Mononuclear cell (primary cell): ENCODE measurements at regions not wholly inside any gene's neighbourhood (a gene's known extent, or its start where the extent isn't known, plus 50 kb on each side); places are given as distances from the start of the nearest gene placed in this dataset.

Experiments
- H3K27me3 ChIP-seq: 2 replicates; pipeline ENCODE4 v1.6.0; 2011; ENCODE audit warnings: low read length, control low read depth; ENCODE audit not compliant: insufficient read depth
- H3K4me1 ChIP-seq: 2 replicates; pipeline ENCODE4 v1.5.1; 2011; ENCODE audit warnings: mild to moderate bottlenecking, low read length, control low read depth; ENCODE audit not compliant: insufficient read depth
- H3K4me3 ChIP-seq: 2 replicates; pipeline ENCODE4 v1.5.1; 2011; ENCODE audit warnings: mild to moderate bottlenecking, low read length, moderate library complexity
- H3K9me3 ChIP-seq: 2 replicates; pipeline ENCODE4 v1.5.1; 2011; ENCODE audit warnings: low read depth, mild to moderate bottlenecking, control low read depth, low read length

DNA sequence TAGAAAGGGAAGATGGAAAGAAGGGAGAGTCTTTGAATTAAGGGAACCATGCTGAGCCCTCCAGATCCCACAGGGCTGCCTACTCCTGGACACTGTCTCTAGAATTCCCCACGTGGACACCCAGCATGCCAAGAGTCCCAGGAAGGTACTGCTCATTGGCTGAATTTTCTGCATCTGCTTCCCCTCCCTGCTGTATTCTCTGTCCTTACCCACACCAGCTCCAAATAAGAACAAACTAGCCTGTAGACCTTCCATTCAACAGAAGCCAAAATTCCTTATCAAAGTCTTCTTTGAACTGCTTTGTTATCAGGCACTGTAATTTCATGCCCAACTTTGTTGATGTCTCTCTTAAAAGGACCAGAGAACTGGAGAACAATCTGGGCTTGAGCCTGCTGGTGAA is 305.9 kb upstream of the ARGLU1 start:
- Histone ChIP-seq H3K4me1 (no peaks in the 10 kb centered on the region), H3K27me3 (no peaks in the 10 kb centered on the region), H3K9me3 (no peaks in the 10 kb centered on the region), H3K4me3 (no peak overlapping the region)

- Histone ChIP-seq H3K4me1 (no peaks in the 10 kb centered on the region), H3K4me3 (no peak overlapping the region), H3K9me3 (no peaks in the 10 kb centered on the region), H3K27me3 (peaks cover 2% of the 10 kb centered on the region)
Observed at GRCh38 chr13:106867249-106867648, 299.3 kb upstream of the ARGLU1 start.

DNA sequence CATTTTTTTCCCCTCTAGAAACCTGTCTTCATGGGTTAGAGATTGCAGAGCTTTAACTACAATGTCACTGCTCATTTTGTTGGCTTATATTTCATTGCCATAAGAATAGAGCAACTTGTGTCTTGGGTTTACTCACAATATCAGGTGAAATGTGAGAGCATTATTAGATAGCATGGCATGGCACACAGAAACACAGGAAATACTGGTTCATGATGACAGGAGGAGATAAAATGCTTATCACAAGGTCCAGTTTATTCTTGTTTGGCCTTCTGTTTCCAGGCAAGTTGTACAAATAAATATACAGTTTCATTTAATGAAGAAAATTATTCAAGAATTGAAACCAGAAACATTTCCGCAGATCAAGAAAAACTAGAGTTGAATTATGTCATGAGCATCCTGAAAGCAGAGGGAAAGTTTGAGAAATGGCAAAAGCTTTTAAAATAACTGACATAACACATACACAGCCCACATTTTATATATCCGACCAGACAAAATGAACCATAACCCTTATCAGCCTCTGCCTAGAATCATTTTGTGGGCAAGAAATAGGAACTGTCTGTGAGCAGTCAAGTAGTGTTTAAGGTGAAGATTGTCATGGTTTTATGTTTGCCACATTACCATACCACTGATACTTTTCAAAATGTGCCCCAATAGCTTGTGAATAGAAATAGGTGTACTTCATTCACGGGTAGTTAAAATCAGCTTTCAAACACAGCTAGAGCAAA is 297.9 kb upstream of the ARGLU1 start:
- no peak overlapping the region for H3K4me3 ChIP-seq

GRCh38 chr13:106859533-106859904 is 291.6 kb upstream of the ARGLU1 start:
- Histone ChIP-seq H3K4me1 (no peaks in the 10 kb centered on the region), H3K9me3 (no peaks in the 10 kb centered on the region), H3K27me3 (no peaks in the 10 kb centered on the region), H3K4me3 (no peak overlapping the region)

More for the DNA sequence above, 297.9 kb upstream of the ARGLU1 start:
- peaks cover 2% of the 10 kb centered on the region for H3K27me3 ChIP-seq
- no peaks in the 10 kb centered on the region for H3K4me1 ChIP-seq
- H3K9me3 ChIP-seq = no peaks in the 10 kb centered on the region

DNA sequence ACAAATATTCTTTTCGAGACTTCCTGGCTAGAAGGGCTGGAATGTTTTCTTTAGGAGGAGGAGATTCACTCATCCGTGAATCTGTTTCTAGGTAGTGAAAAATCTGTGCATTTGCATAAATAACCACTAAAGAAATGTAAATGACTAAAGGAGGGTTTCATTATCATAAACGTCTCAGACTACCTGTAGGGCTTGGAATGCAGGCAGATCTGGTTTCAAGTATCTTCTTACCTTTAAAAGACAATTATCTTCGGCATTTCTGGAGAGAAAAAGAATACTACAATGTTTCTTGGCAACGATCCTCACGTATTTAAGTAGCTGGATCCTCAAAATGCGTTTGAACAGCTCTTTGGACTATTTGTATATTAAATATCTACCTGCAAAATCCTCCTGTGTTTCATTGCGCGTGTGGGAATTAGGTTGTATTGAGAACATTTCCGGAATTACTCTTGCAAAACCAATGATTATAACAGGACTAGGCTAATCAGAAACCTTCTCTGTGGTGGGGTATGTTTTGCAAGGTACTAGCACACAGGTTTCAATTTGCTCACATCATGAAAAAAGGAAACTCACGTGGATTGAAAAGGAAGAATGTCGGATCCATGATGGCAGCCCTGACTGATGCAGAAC is 291.1 kb upstream of the ARGLU1 start:
- H3K4me1 ChIP-seq = no peaks in the 10 kb centered on the region
- no peaks in the 10 kb centered on the region for H3K27me3 ChIP-seq
- H3K9me3 ChIP-seq = no peaks in the 10 kb centered on the region
- no peak overlapping the region for H3K4me3 ChIP-seq

GRCh38 chr13:106852436-106852835 is 284.5 kb upstream of the ARGLU1 start:
- H3K9me3 ChIP-seq = no peaks in the 10 kb centered on the region
- no peak overlapping the region for H3K4me3 ChIP-seq
- no peaks in the 10 kb centered on the region for H3K27me3 ChIP-seq
- H3K4me1 ChIP-seq = no peaks in the 10 kb centered on the region

- Histone ChIP-seq H3K9me3 (no peaks in the 10 kb centered on the region), H3K4me3 (no peak overlapping the region), H3K27me3 (no peaks in the 10 kb centered on the region), H3K4me1 (no peaks in the 10 kb centered on the region)
Observed at GRCh38 chr13:106850973-106851650, 283.2 kb upstream of the ARGLU1 start.

DNA sequence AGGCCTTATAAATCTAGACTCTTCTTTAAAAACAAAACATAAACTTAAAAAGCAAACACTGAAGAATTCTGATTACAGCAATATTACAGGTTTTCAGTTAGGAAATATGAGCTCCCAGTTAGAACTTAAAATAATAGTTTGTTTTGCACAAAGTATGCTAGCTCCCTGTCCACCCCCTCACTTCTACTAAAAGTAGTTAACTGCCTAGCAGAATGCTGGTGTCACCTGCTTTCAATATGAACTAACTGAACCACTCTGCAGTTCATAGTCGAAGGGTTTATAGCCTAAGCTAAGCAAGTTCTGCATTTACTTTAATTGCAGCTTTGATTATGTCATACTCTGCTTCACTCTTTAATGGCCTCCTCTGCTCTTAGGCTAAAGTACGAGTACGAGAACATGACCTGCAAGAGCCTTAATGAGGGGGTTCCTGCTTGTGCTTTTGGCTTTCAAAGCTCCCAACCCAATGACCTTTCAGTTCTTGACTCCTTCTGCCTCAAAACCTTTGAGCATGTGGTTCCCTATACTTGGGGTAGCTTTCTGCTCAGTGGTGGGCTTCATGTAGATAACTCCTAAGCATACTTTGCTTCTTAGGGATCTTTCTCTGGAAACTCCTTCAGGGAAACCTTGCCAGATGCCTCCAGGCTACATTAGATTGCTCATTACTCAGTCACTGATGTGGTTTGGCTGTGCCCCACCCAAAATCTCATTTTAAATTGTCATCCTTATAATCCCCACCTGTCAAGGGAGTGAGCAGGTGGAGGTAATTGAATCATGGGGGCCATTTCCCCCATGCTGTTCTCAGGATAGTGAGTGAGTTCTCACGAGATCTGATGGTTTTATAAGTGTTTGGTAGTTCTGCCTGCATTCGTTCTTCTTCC is 278.9 kb upstream of the ARGLU1 start:
- no peak overlapping the region for H3K4me3 ChIP-seq
- H3K9me3 ChIP-seq = no peaks in the 10 kb centered on the region
- H3K27me3 ChIP-seq = no peaks in the 10 kb centered on the region
- no peaks in the 10 kb centered on the region for H3K4me1 ChIP-seq

DNA sequence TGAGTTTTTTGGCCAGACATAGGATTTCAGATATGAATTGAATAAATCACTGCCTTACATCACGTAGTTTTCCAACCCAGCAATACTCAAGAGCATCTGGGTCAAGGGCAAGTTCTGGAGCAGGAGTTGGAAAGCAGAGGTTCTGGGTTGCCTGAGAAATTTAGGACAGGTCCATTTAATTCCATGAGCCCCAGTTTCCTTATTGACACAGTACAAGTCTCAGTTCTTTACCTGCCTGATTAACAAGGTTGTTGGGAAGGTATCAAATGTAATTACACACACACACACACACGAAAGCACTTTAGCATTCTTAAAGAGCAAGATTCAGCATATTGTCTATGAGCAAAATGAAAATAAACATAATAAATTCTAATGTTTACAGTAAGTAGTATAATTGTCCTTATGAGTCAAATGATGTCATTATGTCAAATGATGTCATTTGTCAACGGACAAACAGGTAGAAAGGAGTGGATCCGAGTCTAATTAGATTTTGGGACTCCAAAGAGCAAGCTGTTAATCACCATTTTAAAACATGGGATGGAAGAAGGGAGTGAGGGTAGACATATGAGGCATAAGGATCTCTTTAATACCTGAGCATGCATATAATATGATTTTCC is 268.4 kb upstream of the ARGLU1 start:
- Histone ChIP-seq H3K4me3 (no peak overlapping the region), H3K9me3 (no peaks in the 10 kb centered on the region), H3K4me1 (no peaks in the 10 kb centered on the region), H3K27me3 (no peaks in the 10 kb centered on the region)

GRCh38 chr13:106835477-106835876 is 267.5 kb upstream of the ARGLU1 start:
- Histone ChIP-seq H3K4me3 (no peak overlapping the region), H3K27me3 (no peaks in the 10 kb centered on the region), H3K4me1 (no peaks in the 10 kb centered on the region), H3K9me3 (no peaks in the 10 kb centered on the region)

- H3K4me3 ChIP-seq = no peak overlapping the region
- no peaks in the 10 kb centered on the region for H3K27me3 ChIP-seq
- no peaks in the 10 kb centered on the region for H3K9me3 ChIP-seq
- H3K4me1 ChIP-seq = no peaks in the 10 kb centered on the region
Observed at GRCh38 chr13:106821979-106822378, 254.0 kb upstream of the ARGLU1 start.

GRCh38 chr13:106819413-106820180 is 251.7 kb upstream of the ARGLU1 start:
- Histone ChIP-seq H3K4me1 (no peaks in the 10 kb centered on the region), H3K9me3 (no peaks in the 10 kb centered on the region), H3K27me3 (no peaks in the 10 kb centered on the region), H3K4me3 (no peak overlapping the region)

DNA sequence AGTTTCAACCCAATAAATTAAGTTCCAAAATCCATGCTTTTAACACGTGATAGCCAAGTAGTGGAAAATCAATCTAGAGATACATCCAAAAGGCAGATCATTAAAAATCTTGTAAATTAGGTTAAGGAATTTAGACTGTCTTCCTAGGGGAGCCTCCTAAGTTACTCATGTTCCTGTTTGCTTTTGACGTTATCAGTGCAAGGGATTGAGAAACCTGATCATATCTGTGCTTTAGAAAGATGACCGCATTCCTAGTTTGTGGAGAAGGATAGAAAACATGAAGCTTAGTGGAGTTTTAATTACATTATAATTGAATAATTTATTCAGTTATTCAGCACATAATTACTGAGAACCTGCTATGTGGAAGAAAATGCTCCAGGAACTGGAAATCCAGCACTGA is 251.0 kb upstream of the ARGLU1 start:
- H3K27me3 ChIP-seq = no peaks in the 10 kb centered on the region
- no peaks in the 10 kb centered on the region for H3K4me1 ChIP-seq
- no peaks in the 10 kb centered on the region for H3K9me3 ChIP-seq
- no peak overlapping the region for H3K4me3 ChIP-seq

DNA sequence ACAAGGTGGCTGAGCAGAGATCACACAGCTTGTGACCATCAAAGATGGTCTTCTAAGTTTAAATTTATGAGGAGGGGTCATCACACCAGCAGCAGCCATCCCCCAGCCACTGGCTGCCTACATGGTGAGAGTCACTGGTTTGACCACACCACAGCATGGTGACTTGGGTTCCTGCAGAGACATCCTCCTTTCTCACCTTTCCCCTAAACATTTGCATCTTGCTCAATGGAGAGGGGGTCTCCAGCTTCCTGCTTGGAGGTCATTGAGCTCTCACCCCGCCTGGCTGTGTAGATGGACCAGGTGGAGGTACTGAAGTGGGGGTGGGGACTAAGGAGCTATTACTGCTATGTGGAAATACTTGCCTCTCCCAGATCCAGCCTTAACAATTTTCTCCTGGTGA is 247.6 kb upstream of the ARGLU1 start:
- Histone ChIP-seq H3K27me3 (no peaks in the 10 kb centered on the region), H3K9me3 (no peaks in the 10 kb centered on the region), H3K4me3 (no peak overlapping the region), H3K4me1 (no peaks in the 10 kb centered on the region)
